ENCODE measurements at regions not wholly inside any gene's neighbourhood (a gene's known extent, or its start where the extent isn't known, plus 50 kb on each side); places are given as distances from the start of the nearest gene placed in this dataset.

DNA sequence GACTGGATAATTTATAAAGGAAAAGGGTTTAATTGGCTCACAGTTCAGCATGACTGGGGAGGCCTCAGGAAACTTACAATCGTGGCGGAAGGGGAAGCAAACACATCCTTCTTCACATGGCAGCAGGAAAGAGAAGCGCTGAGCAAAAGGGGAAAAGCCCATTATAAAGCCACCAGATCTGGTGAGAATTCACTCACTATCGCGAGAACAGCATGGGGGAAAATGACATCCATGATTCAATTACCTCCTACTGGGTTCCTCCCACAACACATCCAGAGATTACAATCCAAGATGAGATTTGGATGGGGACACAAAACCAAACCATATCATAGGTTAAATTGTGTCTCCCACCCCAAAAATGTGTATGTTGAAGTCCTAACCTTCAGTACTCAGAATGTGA is 491.7 kb downstream of the SETD4 start:
- no peak for ATAC-seq
- TF ChIP-seq ESRRG (CRISPR knock-in tag; IDR thresholded peaks at IDR 0.05): no peak
- no peak for TF ChIP-seq ZFP30 (CRISPR knock-in tag; IDR thresholded peaks at IDR 0.05)
- no peak for TF ChIP-seq ARNTL (CRISPR knock-in tag; IDR thresholded peaks at IDR 0.05; ENCODE audit: borderline replicate concordance, low read depth)
- TF ChIP-seq ZFP3 (CRISPR knock-in tag; IDR thresholded peaks at IDR 0.05): no peak
- no peak for TF ChIP-seq PATZ1 (CRISPR knock-in tag; IDR thresholded peaks at IDR 0.05; ENCODE audit: borderline replicate concordance)
- no peak for TF ChIP-seq POU6F1 (CRISPR knock-in tag; IDR thresholded peaks at IDR 0.05; ENCODE audit: borderline replicate concordance, low read depth)
- TF ChIP-seq ISL1 (CRISPR knock-in tag; IDR thresholded peaks at IDR 0.05): no peak
- TF ChIP-seq CSRNP3 (CRISPR knock-in tag; IDR thresholded peaks at IDR 0.05): no peak
- TF ChIP-seq TSHZ2 (CRISPR knock-in tag; IDR thresholded peaks at IDR 0.05): no peak
- TF ChIP-seq PPARA (CRISPR knock-in tag; IDR thresholded peaks at IDR 0.05; ENCODE audit: borderline replicate concordance): no peak
- TF ChIP-seq RARB (CRISPR knock-in tag; IDR thresholded peaks at IDR 0.05): no peak
- no peak for TF ChIP-seq TCF4 (CRISPR knock-in tag; IDR thresholded peaks at IDR 0.05; ENCODE audit: borderline replicate concordance)

GRCh38 chr21:35566874-35567273 is 493.5 kb downstream of the SETD4 start:
- TF ChIP-seq ZFP3 (CRISPR knock-in tag; IDR thresholded peaks at IDR 0.05) (no peak), ZFP30 (CRISPR knock-in tag; IDR thresholded peaks at IDR 0.05) (no peak), ZNF565 (CRISPR knock-in tag; conservative IDR thresholded peaks at IDR 0.05; ENCODE audit: low read depth) (no peak), TOX (CRISPR knock-in tag; IDR thresholded peaks at IDR 0.05; ENCODE audit: borderline replicate concordance) (no peak), CSRNP3 (CRISPR knock-in tag; IDR thresholded peaks at IDR 0.05) (no peak), OSR1 (CRISPR knock-in tag; IDR thresholded peaks at IDR 0.05) (no peak), POU6F1 (CRISPR knock-in tag; IDR thresholded peaks at IDR 0.05; ENCODE audit: borderline replicate concordance, low read depth) (no peak), ZC3H10 (CRISPR knock-in tag; IDR thresholded peaks at IDR 0.05) (no peak)
- no peak for ATAC-seq

DNA sequence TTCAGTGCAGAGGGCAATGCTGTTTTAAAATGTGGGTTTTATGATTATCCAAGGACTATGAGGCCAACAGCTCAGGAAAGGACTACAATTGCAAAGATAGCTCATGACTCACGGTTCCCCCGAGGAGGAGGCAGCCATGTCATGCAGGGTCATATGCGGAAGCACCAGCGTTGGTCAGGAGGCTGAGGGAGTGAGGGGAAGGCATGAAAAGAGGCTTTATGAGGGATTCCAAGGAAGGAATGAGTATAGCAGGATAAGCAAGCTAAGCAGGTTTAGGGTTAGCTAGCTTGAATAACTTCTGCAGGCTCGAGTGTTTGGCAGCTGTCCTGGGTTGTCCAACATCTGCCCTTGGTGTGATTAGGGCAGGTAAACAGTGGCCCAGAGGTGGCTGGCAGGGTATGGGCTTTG is 495.1 kb downstream of the SETD4 start:
- peak; percentile 79 for ATAC-seq
- TF ChIP-seq ZC3H10 (CRISPR knock-in tag; IDR thresholded peaks at IDR 0.05) (0 out of 2 replicates have a peak, but pooled peaks have one; percentile 51), ESRRG (CRISPR knock-in tag; IDR thresholded peaks at IDR 0.05) (no peak)

Data from SK-N-SH treated with all-trans-retinoic acid at 6 μM for 48 hours (cell line).